IMR-90 (cell line): ENCODE measurements at regions not wholly inside any gene's neighbourhood (a gene's known extent, or its start where the extent isn't known, plus 50 kb on each side); places are given as distances from the start of the nearest gene placed in this dataset.

Source experiments
- ATAC-seq: fragments of 200-7000 bp; cut with Tn5 transposase; 2 replicates; pipeline ENCODE4 v1.9.1; 2020; ENCODE audit warnings: low read depth, mild to moderate bottlenecking, moderate library complexity
- BruUV-seq: library from RNA; stranded (reverse); fragments of 400-500 nt; replicated peaks from 2 replicates; lab custom pipeline; 2021; lab: Mats Ljungman, UMichigan
- CTCF ChIA-PET: fragments of 300-600 bp; formaldehyde crosslinking; extraction: SDS; loops from one replicate; lab custom pipeline; 2021; ENCODE audit warnings: antibody characterized with exemption; lab: Yijun Ruan, JAX
- POLR2A ChIA-PET: fragments of 300-600 bp; sonication (Branson Sonifier 250); formaldehyde crosslinking; loops from one replicate; lab custom pipeline; 2022; ENCODE audit warnings: antibody characterized with exemption; ENCODE audit not compliant: unreplicated experiment; lab: Charles Lee
- DNase-seq: peaks from one replicate; pipeline ENCODE4 v3.0.0; 2013
- H2AFZ ChIP-seq: replicated peaks from 2 replicates; pipeline ENCODE3; 2013; ENCODE audit warnings: low read length, mild to moderate bottlenecking; ENCODE audit not compliant: poor library complexity
- H2AK5ac ChIP-seq: 2 replicates; pipeline ENCODE4 v1.6.1; 2013; ENCODE audit warnings: low read depth, low read length, inconsistent platforms
- H2AK9ac ChIP-seq: replicated peaks from 2 replicates; pipeline ENCODE3; 2013; ENCODE audit warnings: mild to moderate bottlenecking, low read depth, low read length, moderate library complexity; ENCODE audit not compliant: poor library complexity
- H2BK120ac ChIP-seq: 2 replicates; pipeline ENCODE4 v1.6.1; 2013; ENCODE audit warnings: low read depth, low read length, inconsistent platforms
- H2BK15ac ChIP-seq: 3 replicates; pipeline ENCODE4 v1.6.1; 2013; ENCODE audit warnings: low read depth, low read length, inconsistent platforms
- H2BK20ac ChIP-seq: 2 replicates; pipeline ENCODE4 v1.6.1; 2013; ENCODE audit warnings: low read depth, mild to moderate bottlenecking, inconsistent platforms, low read length, moderate library complexity
- H2BK5ac ChIP-seq: 2 replicates; pipeline ENCODE4 v1.6.1; 2013; ENCODE audit warnings: mild to moderate bottlenecking, low read depth, low read length, inconsistent platforms; ENCODE audit not compliant: poor library complexity, severe bottlenecking
- H3K14ac ChIP-seq: replicated peaks from 2 replicates; pipeline ENCODE4 v1.6.1; 2013; ENCODE audit warnings: low read depth, low read length, inconsistent platforms
- H3K18ac ChIP-seq: 2 replicates; pipeline ENCODE4 v1.6.1; 2013; ENCODE audit warnings: low read depth, low read length, control low read depth
- H3K23ac ChIP-seq: 2 replicates; pipeline ENCODE4 v1.6.1; 2013; ENCODE audit warnings: low read depth, low read length, inconsistent platforms
- H3K27ac ChIP-seq: 2 replicates; pipeline ENCODE4 v1.5.1; 2013; ENCODE audit warnings: mild to moderate bottlenecking, control low read depth, low read length; ENCODE audit not compliant: insufficient read depth
- H3K27me3 ChIP-seq: 2 replicates; pipeline ENCODE4 v1.6.1; 2013; ENCODE audit warnings: low read length; ENCODE audit not compliant: control insufficient read depth, insufficient read depth
- H3K36me3 ChIP-seq: 2 replicates; pipeline ENCODE4 v1.6.1; 2013; ENCODE audit warnings: low read length, mixed read lengths; ENCODE audit not compliant: control insufficient read depth, insufficient read depth
- H3K4ac ChIP-seq: 2 replicates; pipeline ENCODE4 v1.6.1; 2013; ENCODE audit warnings: low read depth, low read length, inconsistent platforms
- H3K4me1 ChIP-seq: 2 replicates; pipeline ENCODE4 v1.6.1; 2013; ENCODE audit warnings: low read length, mixed read lengths; ENCODE audit not compliant: control insufficient read depth, insufficient read depth
- H3K4me2 ChIP-seq: 2 replicates; pipeline ENCODE4 v1.6.1; 2013; ENCODE audit warnings: low read depth, mild to moderate bottlenecking, control low read depth, low read length, moderate library complexity
- H3K4me3 ChIP-seq: 2 replicates; pipeline ENCODE4 v1.5.1; 2013; ENCODE audit warnings: low read depth, mild to moderate bottlenecking, control low read depth, low read length, moderate library complexity; ENCODE audit not compliant: insufficient read depth
- H3K56ac ChIP-seq: 2 replicates; pipeline ENCODE4 v1.6.1; 2013; ENCODE audit warnings: low read length, inconsistent platforms; ENCODE audit not compliant: insufficient read depth; ENCODE audit errors: extremely low read depth
- H3K79me1 ChIP-seq, 2 experiments: 2 replicates each; pipeline ENCODE4 v1.6.1; 2013; ENCODE audit warnings: low read length in 2 of 2, inconsistent platforms in 1 of 2, low read depth in 1 of 2
- H3K9ac ChIP-seq: 2 replicates; pipeline ENCODE4 v1.6.1; 2013; ENCODE audit warnings: low read depth, low read length, control low read depth
- H3K9me1 ChIP-seq: 2 replicates; pipeline ENCODE4 v1.6.1; 2013; ENCODE audit warnings: low read length, inconsistent platforms; ENCODE audit not compliant: insufficient read depth
- H3K9me3 ChIP-seq: 2 replicates; pipeline ENCODE4 v1.6.1; 2013; ENCODE audit warnings: low read length; ENCODE audit not compliant: control insufficient read depth, insufficient read depth
- H4K20me1 ChIP-seq: 2 replicates; pipeline ENCODE4 v1.6.1; 2013; ENCODE audit warnings: low read length, inconsistent platforms; ENCODE audit not compliant: insufficient read depth
- H4K5ac ChIP-seq: 2 replicates; pipeline ENCODE4 v1.6.1; 2013; ENCODE audit warnings: mild to moderate bottlenecking, low read depth, low read length, control low read depth
- H4K8ac ChIP-seq, 2 experiments: 2 replicates each; pipeline ENCODE4 v1.6.1; 2013; ENCODE audit warnings: low read depth in 2 of 2, low read length in 2 of 2, control low read depth in 1 of 2, inconsistent platforms in 1 of 2
- H4K91ac ChIP-seq: 2 replicates; pipeline ENCODE4 v1.6.1; 2013; ENCODE audit warnings: low read depth, low read length, inconsistent platforms; ENCODE audit not compliant: insufficient read depth
- POLR2A ChIP-seq: IDR thresholded peaks from 2 replicates; pipeline ENCODE4 v1.6.1; 2012; ENCODE audit warnings: mild to moderate bottlenecking, low read depth, low read length
- RAD21 ChIP-seq: IDR thresholded peaks from 2 replicates; pipeline ENCODE4 v1.6.1; 2012; ENCODE audit warnings: low read length, improper control_type of control experiment
- RCOR1 ChIP-seq: IDR thresholded peaks from 2 replicates; pipeline ENCODE4 v1.6.1; 2012; ENCODE audit warnings: mild to moderate bottlenecking, low read length, improper control_type of control experiment; ENCODE audit not compliant: insufficient replicate concordance
- WGBS, 2 experiments: methylation state at CpG; one replicate each; pipeline versions ENCODE4 v1.1.5 to v1.1.7; 2013; ENCODE audit warnings: missing lambda C conversion rate in 2 of 2; ENCODE audit not compliant: insufficient read length in 1 of 2; ENCODE audit errors: extremely low coverage in 2 of 2; 5-methylcytosine and 5-hydroxymethylcytosine counted together
- dilution Hi-C: fragments of 300-500 bp; cut with HindIII; formaldehyde crosslinking; loops from one replicate; pipeline ENCODE4 v1.14.3; 2018; ENCODE audit warnings: low sequenced_read_pairs; ENCODE audit not compliant: unreplicated experiment
- in situ Hi-C: fragments of 300-500 bp; cut with MboI; formaldehyde crosslinking; loops from 3 replicates; pipeline ENCODE4 v1.14.3; 2019; ENCODE audit warnings: low sequenced_read_pairs, inconsistent platforms, mixed read lengths
- intact Hi-C: fragments of 100-400 bp; cut with micrococcal nuclease; formaldehyde crosslinking; loops from 2 replicates; pipeline ENCODE4 v1.10.0; 2022

- ATAC-seq (no peak), DNase-seq (no peak)
- ChIA-PET POLR2A (no interaction called here), CTCF (no interaction called here)
- Histone ChIP-seq H3K9me1 (peaks cover 12% of the 10 kb centered on the region), H4K91ac (no peak overlapping the region), H4K5ac (no peak overlapping the region), H3K27me3 (no peaks in the 10 kb centered on the region), H3K14ac (no peak overlapping the region), H3K9me3 (peaks cover 3% of the 10 kb centered on the region; the same call in 1 of the 2 replicates), H4K8ac (no peak overlapping the region), H2BK120ac (no peak overlapping the region), H2BK15ac (no peak overlapping the region), H2BK20ac (no peak overlapping the region), H3K56ac (no peak overlapping the region), H3K23ac (no peak overlapping the region), H2BK5ac (no peak overlapping the region), H3K27ac (no peak overlapping the region), H3K9ac (no peak overlapping the region), H3K4ac (no peak overlapping the region), H3K79me1 (peaks cover 4 to 9% of the 10 kb centered on the region in 2 experiments; a peak in 2 of 4 replicates), H3K4me1 (peaks cover 27% of the 10 kb centered on the region), H2AK5ac (peak overlapping the region; percentile 27; the same call in 1 of the 2 replicates), H3K4me2 (no peak overlapping the region), H3K18ac (no peak overlapping the region), H3K4me3 (no peak overlapping the region), H2AK9ac (no peak overlapping the region), H4K20me1 (no peaks in the 10 kb centered on the region), H3K36me3 (no peaks in the 10 kb centered on the region), H2AFZ (no peak overlapping the region)
- intact Hi-C loops, result no loop called here
- 95 to 100% methylated on average over 3 of the region's 3 CpGs for WGBS, 2 experiments
- BruUV-seq, result no TSS peak
- in situ Hi-C loops, result no loop called here
- dilution Hi-C loops, result no loop called here
- no peak for TF ChIP-seq RCOR1
- TF ChIP-seq RAD21, result no peak
- no peak for TF ChIP-seq POLR2A
Observed at GRCh38 chr16:86673956-86674453, 95.7 kb downstream of the FOXL1 start.
